Stimulated activated CD4-positive, alpha-beta T cell treated with anti-CD3 and anti-CD28 coated beads, TNF-alpha, amount 100 ng/mL, for 48 hours (primary cell): ENCODE measurements at regions not wholly inside any gene's neighbourhood (a gene's known extent, or its start where the extent isn't known, plus 50 kb on each side); places are given as distances from the start of the nearest gene placed in this dataset.
"Not testable (repeated sequence)": the region's sequence is repeated elsewhere in the genome, so short reads cannot be mapped to it uniquely, and the experiment has no call there.

Experiments used
- DNase-seq, 3 donors: peaks; one replicate each; pipeline ENCODE4 v3.0.0-alpha.2; 2020; ENCODE audit warnings: low read depth in 3 of 3

- DNase-seq, result no peak
These were observed 192.9 kb downstream of the MAF start for GRCh38 chr16:79407461-79408135.

DNA sequence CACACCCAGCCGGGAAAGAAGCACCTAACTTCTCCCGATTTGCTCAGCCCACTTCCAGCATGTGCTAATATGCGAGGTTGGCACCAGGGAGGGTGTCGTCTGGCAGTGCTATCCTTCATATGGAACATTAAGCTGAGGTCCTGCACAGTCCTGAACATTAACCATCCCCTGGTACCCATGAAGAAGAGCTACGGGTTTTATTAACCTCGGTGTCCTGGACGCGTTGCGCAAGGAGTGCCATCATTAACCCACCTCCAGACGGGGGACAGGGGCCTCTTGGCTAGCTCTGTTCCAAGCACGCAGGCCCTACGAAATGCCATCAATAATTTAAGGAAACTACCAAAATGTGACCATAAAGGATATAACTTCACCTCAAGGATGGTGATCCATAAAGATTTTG, 193.5 kb downstream of the MAF start:
- no peak for DNase-seq

- no peak for DNase-seq
These were observed 196.0 kb downstream of the MAF start for GRCh38 chr16:79404571-79404970.

GRCh38 chr16:79403534-79403933, 197.0 kb downstream of the MAF start:
- DNase-seq, result no peak

GRCh38 chr16:79402920-79403319, 197.6 kb downstream of the MAF start:
- no peak for DNase-seq

- DNase-seq, result no peak
These were observed 198.2 kb downstream of the MAF start for GRCh38 chr16:79402356-79402755.

DNA sequence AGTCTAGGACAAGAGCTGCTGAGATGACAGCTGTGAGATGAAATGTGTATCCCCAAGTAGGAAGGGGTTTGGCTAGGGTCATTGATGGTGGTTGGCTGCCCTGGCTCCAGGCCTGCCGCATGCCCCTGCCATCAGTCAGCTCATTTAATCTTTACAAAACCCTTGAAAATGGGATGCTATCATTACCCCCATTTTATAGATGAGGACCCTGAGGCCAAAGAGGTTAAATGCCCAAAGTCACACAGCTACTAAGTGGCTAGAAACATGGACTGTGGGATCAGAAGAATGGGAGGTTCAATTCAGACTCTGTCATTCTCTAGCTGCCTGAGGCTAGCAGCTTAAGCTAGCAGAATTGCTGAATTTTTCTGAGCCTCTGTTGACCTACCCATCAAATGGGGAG, 198.8 kb downstream of the MAF start:
- DNase-seq, result no peak

DNA sequence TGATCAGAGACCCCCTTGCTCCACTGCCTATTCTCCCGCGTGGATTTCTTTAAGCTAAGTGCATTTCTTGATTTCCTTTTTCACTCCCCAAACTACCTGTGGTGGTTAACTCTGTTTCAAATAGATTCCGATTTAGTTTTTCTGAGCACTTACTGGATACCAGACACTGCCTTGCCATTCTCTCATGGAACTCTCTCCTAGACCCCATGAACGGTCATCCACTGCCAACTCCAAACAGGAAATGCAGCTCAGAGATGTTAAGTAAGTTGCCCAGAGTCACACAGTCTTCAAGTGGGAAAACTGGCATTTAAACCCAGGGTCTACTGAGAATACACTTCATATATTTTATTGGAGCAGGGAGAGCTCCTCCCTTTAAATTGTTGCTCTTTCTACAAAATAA, 199.4 kb downstream of the MAF start:
- no peak for DNase-seq

DNA sequence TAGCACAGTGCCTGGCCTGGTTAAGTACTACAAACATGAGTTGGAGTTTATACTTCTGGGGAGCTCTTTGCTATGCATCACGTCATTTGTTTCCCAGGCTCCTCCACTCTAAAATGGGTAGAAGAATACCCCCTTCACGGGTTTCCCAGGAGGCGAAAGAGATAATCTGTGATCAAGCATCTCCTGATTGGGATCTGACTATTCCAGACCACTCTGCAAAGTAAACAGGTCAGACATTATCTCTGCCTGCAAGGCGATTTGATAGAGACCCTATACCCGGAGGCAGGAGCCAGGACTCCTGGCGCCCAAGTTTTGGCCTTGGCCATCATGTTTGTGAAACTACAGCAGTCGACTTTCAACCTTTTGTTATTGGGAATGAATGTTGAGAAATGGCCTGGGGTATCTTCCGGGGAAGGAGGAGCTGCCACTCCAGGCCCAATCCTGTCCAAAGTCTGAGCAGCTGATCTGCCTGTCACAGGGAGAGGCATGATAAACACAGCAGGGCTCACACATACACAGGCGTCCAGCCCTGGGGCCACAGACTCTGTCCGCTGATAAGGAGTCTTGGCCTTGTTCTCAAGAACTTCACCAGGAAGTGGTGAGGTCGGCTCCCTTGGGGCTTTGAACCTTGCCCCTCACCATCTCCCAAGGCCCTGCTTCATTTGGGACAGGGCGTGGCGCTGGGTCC, 199.9 kb downstream of the MAF start:
- DNase-seq, result no peak

DNA sequence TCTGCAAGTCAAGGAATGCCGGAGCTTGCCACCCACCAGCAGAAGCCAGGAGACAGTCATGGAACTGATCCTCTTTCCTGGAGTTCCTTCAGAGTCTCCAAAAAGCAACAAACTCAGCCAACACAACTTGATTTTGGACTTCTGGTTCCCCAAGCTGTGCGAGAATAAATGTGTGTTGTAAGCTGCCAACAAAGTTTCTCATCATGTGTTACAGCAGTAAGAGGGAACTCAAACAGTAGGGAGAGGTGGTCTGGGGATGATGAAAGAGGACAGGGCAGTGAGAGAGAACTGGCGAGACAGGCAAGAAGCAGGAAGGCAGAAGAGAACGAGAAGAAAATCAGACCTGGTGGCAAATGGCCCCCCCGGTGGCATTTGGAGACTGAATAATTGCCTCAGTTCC, 204.9 kb downstream of the MAF start:
- DNase-seq, result no peak

DNA sequence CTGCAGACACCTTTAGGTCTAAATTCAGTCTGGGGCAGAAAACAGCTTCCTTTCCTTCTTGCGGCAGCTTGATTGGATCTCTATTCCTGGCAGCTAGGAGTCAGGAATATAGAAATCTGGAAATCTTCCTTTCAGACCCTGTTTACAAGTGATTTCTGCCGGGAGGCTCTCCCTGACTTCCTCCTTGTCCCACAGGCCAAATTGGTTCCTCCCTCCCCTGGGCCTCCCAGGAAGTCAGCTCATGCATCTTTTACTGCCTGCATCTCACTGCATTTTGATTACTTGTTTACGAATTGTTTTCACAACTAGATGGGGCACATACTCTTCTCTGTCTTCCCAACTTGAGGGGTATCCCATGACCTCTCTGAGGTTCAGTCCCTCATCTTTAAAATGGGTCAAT, 206.3 kb downstream of the MAF start:
- no peak for DNase-seq

GRCh38 chr16:79393564-79393963, 207.0 kb downstream of the MAF start:
- no peak for DNase-seq

GRCh38 chr16:79393127-79393526, 207.4 kb downstream of the MAF start:
- DNase-seq, result no peak

GRCh38 chr16:79392081-79392480, 208.5 kb downstream of the MAF start:
- DNase-seq, result no peak

GRCh38 chr16:79391395-79391794, 209.1 kb downstream of the MAF start:
- no peak for DNase-seq

DNA sequence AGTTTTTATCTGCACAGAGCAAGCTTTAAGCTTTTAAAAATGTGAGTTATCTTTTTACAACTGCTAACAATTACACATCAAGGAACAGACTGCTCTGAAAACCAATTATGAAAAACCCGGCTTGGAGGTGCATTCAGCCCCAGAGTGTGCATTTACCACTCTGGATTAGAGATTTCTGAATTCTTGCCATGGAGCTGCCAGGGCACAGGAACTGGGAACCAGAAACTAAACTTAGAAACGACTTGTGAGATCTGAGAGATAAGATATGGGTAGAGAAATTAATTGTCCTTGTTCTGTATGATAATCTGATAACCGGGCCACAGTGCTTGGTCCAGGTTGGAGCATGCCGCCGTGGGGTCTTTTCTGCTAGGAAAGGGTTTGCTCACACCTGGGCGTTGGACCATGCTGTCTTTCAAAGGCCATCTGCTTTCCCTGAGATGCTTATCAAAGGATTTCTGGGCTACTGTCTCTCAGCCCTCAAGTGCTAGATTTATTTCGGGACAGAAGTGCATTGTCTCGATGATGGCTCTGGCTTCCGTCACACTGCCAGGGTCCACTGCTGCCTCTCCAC, 210.0 kb downstream of the MAF start:
- DNase-seq, result no peak

DNA sequence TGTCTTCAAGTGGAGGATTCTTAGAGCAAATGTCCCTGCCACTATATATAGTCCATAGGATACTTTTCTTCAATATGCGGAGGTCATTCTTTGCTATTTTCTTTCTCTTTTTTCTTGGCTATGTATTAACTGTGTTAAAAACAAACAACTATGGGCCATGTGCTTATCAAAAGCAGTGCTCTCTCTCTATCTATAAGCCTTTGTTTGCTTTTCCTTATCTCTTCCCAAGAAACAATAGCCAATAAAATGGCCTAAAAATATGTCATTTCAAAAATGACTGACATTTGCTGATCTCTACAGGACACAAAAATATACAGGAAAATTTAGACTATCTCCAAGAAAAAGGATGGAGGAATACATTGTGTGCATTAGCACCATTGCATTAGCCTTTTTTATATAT, 212.1 kb downstream of the MAF start:
- DNase-seq, result no peak

DNA sequence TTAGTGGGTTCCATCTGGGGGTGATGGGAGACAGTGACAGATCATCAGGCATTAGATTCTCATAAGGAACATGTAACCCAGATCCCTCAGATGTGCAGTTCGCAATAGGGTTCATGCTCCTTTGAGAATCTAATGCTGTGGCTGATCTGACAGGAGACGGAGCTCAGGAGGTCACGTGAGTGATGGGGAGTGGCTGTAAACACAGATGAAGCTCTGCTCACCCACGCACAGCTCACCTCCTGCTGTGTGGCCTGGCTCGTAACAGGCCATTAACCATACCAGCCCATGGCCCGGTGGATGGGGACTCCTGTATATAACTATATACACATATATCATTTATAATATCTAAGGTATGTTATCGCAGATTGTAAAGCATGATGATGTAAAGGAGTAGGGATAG, 214.2 kb downstream of the MAF start:
- no peak for DNase-seq

DNA sequence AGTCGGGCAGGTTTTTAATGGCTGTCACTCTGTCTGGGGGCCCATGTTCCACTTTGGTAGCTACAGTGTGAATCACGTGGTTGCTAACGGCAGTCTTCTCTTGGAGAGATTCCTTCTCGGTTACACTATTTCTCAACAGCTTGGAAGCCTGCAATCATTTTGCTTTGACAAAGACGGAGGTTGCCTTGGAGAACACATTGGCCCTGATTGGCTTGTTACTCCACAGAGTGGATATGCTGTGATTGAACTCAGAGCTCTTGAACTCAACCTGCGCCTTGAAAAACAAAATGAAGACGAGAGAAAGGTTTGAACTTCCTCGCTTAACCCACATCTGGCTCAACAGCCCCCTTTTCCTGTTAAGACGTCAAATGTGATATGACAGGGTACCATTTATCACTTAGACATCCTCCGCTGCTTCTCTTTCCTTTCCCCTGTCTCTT, 218.9 kb downstream of the MAF start:
- DNase-seq, result no peak

GRCh38 chr16:79380995-79381602, 219.4 kb downstream of the MAF start:
- no peak for DNase-seq

DNA sequence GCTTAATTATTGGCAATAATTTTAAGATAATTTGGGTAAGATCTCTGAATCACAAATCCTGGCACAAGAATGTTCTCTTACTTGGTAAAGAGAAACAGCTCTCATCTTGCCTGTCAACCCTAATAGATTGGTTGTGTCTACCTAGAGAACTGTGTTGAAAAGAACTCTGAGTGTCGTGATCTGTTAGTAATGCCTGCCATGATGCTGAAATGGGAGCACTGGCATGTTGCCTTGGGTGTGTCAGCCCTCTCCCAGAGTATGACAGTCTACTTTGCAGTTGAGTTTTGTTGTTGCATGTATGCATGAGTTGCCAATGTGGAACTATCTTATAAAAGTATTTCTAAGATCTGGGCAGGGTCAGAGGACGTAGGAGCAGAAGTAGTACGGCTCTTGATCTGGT, 221.4 kb downstream of the MAF start:
- no peak for DNase-seq

GRCh38 chr16:79377082-79377481, 223.5 kb downstream of the MAF start:
- not testable (repeated sequence) for DNase-seq

DNA sequence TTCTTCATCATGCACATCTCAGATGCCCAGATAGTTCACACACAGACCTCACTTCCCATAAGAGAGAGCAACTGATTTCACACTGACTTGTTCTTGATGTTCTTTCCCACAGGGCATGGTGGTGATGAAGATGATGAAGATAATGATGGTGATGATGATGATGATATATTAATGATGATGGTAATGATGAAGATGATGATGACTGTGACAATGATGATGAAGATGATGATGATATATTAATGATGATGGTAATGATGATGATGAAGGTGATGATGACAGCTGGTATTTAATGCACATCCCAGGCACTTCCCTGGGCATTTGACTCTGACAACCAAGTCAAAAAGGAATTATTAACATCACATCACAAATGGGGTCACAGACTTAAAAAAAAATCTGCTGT, 225.2 kb downstream of the MAF start:
- no peak for DNase-seq
